CD14-positive monocyte (primary cell): ENCODE measurements at regions not wholly inside any gene's neighbourhood (a gene's known extent, or its start where the extent isn't known, plus 50 kb on each side); places are given as distances from the start of the nearest gene placed in this dataset.

Experiments
- DNase-seq, 3 donors: peaks; one replicate each; pipeline ENCODE4 v3.0.0-alpha.2; 2011 to 2022
- H2AFZ ChIP-seq: 2 replicates; pipeline ENCODE4 v1.6.0; 2012; ENCODE audit warnings: mild to moderate bottlenecking, low read depth, low read length, inconsistent platforms; ENCODE audit not compliant: insufficient read depth, poor library complexity, severe bottlenecking
- H3K27ac ChIP-seq, 2 donors: 1 replicate in 1 of 2; 2 replicates in 1 of 2; pipeline ENCODE4 v1.5.1; 2012 to 2013; ENCODE audit warnings: low read length in 2 of 2, control low read depth in 1 of 2, inconsistent platforms in 1 of 2, low read depth in 1 of 2, mild to moderate bottlenecking in 1 of 2
- H3K27me3 ChIP-seq, 2 donors: one replicate each; pipeline versions ENCODE4 v1.6.0 to v1.6.1; 2011 to 2013; ENCODE audit warnings: low read length in 2 of 2; ENCODE audit not compliant: control insufficient read depth in 2 of 2, insufficient read depth in 2 of 2
- H3K36me3 ChIP-seq, 2 donors: replicated peaks in 1 of 2; 1 replicate in 1 of 2; 2 replicates in 1 of 2; pipeline versions ENCODE4 v1.5.1 to v1.6.1; 2012 to 2013; ENCODE audit warnings: low read length in 2 of 2, control low read depth in 1 of 2, inconsistent platforms in 1 of 2, mild to moderate bottlenecking in 1 of 2; ENCODE audit not compliant: insufficient read depth in 2 of 2, control insufficient read depth in 1 of 2
- H3K4me1 ChIP-seq, 2 donors: 1 replicate in 1 of 2; 2 replicates in 1 of 2; pipeline versions ENCODE4 v1.5.1 to v1.6.1; 2012 to 2013; ENCODE audit warnings: low read length in 2 of 2, control low read depth in 1 of 2, inconsistent platforms in 1 of 2, mild to moderate bottlenecking in 1 of 2, moderate library complexity in 1 of 2; ENCODE audit not compliant: insufficient read depth in 2 of 2, control insufficient read depth in 1 of 2
- H3K4me2 ChIP-seq: replicated peaks from 2 replicates; pipeline ENCODE3; 2012; ENCODE audit warnings: low read length, moderate library complexity, mild to moderate bottlenecking; ENCODE audit not compliant: poor library complexity, severe bottlenecking; ENCODE audit errors: extremely low read depth
- H3K4me3 ChIP-seq, 3 experiments: fragments of 200-600 bp in 1 of 3; sonication (generic) in 1 of 3; replicated peaks in 1 of 3; 1 replicate in 2 of 3; 2 replicates in 1 of 3; pipeline ENCODE4 v1.5.1; 2011 to 2013; ENCODE audit warnings: low read length in 3 of 3, mild to moderate bottlenecking in 3 of 3, control low read depth in 2 of 3, low read depth in 2 of 3, inconsistent platforms in 1 of 3, moderate library complexity in 1 of 3
- H3K79me2 ChIP-seq: 2 replicates; pipeline ENCODE4 v1.6.0; 2012; ENCODE audit warnings: mild to moderate bottlenecking, control low read depth, inconsistent platforms, low read length, moderate library complexity; ENCODE audit not compliant: insufficient read depth
- H3K9ac ChIP-seq: 2 replicates; pipeline ENCODE4 v1.6.0; 2017; ENCODE audit warnings: low read length, mild to moderate bottlenecking; ENCODE audit not compliant: insufficient read depth, poor library complexity, severe bottlenecking
- H3K9me3 ChIP-seq, 2 donors: replicated peaks in 1 of 2; 1 replicate in 1 of 2; 2 replicates in 1 of 2; pipeline versions ENCODE4 v1.5.1 to v1.6.1; 2012 to 2013; ENCODE audit warnings: low read length in 2 of 2, control low read depth in 1 of 2; ENCODE audit not compliant: control insufficient read depth in 1 of 2, insufficient read depth in 1 of 2
- H4K20me1 ChIP-seq: 2 replicates; pipeline ENCODE4 v1.6.0; 2012; ENCODE audit warnings: mild to moderate bottlenecking, low read length, control low read depth, moderate library complexity; ENCODE audit not compliant: insufficient read depth
- H3K27ac Mint-ChIP-seq, 7 donors: one replicate each; pipeline ENCODE4 v1.8.0; 2020; ENCODE audit warnings: mild to moderate bottlenecking in 7 of 7, mixed read lengths in 7 of 7, moderate library complexity in 6 of 7, inconsistent platforms in 2 of 7
- H3K27me3 Mint-ChIP-seq, 3 donors: one replicate each; pipeline ENCODE4 v1.8.0; 2021 to 2022; ENCODE audit warnings: low read depth in 3 of 3, mild to moderate bottlenecking in 3 of 3, mixed read lengths in 3 of 3, moderate library complexity in 3 of 3, inconsistent platforms in 1 of 3
- H3K36me3 Mint-ChIP-seq, 2 donors: one replicate each; pipeline ENCODE4 v1.8.0; 2020; ENCODE audit warnings: mixed read lengths in 2 of 2, inconsistent platforms in 1 of 2, mild to moderate bottlenecking in 1 of 2
- H3K4me1 Mint-ChIP-seq: one replicate; pipeline ENCODE4 v1.8.0; 2020; ENCODE audit warnings: mild to moderate bottlenecking, mixed read lengths
- H3K4me3 Mint-ChIP-seq, 2 donors: one replicate each; pipeline ENCODE4 v1.8.0; 2020; ENCODE audit warnings: mild to moderate bottlenecking in 2 of 2, mixed read lengths in 2 of 2, moderate library complexity in 1 of 2
- H3K9me3 Mint-ChIP-seq, 7 donors: one replicate each; pipeline ENCODE4 v1.8.0; 2020 to 2022; ENCODE audit warnings: mixed read lengths in 7 of 7, mild to moderate bottlenecking in 6 of 7, moderate library complexity in 6 of 7, inconsistent platforms in 2 of 7
- CTCF ChIP-seq: fragments of 200-600 bp; IDR thresholded peaks from one replicate; pipeline ENCODE4 v1.8.0; 2022; ENCODE audit warnings: antibody characterized with exemption, mild to moderate bottlenecking
- WGBS: methylation state at CpG from one replicate; pipeline ENCODE4 v1.1.5; 2013; ENCODE audit warnings: missing lambda C conversion rate; ENCODE audit not compliant: insufficient coverage; 5-methylcytosine and 5-hydroxymethylcytosine counted together
- intact Hi-C, 2 donors: fragments of 100-400 bp; cut with micrococcal nuclease; formaldehyde crosslinking; loops; one replicate each; pipeline versions ENCODE4 v1.15.0 to v1.15.1; 2023

- H3K4me1 Mint-ChIP-seq, result peaks cover 5% of the 10 kb centered on the region
- intact Hi-C loops, result no loop called here
- WGBS, result 81% methylated on average over 4 of the region's 11 CpGs
- Histone ChIP-seq H3K27ac (no peak overlapping the region), H2AFZ (no peak overlapping the region), H3K9ac (no peak overlapping the region), H3K9me3 (peaks cover 0 to 30% of the 10 kb centered on the region in 2 donors), H3K36me3 (no peaks in the 10 kb centered on the region), H3K27me3 (no peaks in the 10 kb centered on the region), H3K4me2 (no peak overlapping the region), H4K20me1 (no peaks in the 10 kb centered on the region), H3K4me1 (no peaks in the 10 kb centered on the region), H3K79me2 (no peaks in the 10 kb centered on the region), H3K4me3 (no peak overlapping the region)
- peaks cover 22 to 58% (median 33%) of the 10 kb centered on the region in 7 donors for H3K9me3 Mint-ChIP-seq
- H3K27me3 Mint-ChIP-seq, result peaks cover 1 to 7% (median 6%) of the 10 kb centered on the region in 3 donors
- H3K36me3 Mint-ChIP-seq, result no peaks in the 10 kb centered on the region
- H3K27ac Mint-ChIP-seq, result no peak overlapping the region
- DNase-seq, result no peak
- no peak for TF ChIP-seq CTCF
- no peak overlapping the region for H3K4me3 Mint-ChIP-seq
These were observed 103.4 kb upstream of the SDK1 start for GRCh38 chr7:3197567-3198213.

- H3K27me3 ChIP-seq, result no peaks in the 10 kb centered on the region
- H4K20me1 ChIP-seq, result no peaks in the 10 kb centered on the region
- intact Hi-C loops, result no loop called here
- no peaks in the 10 kb centered on the region for H3K36me3 ChIP-seq
- Mint-ChIP-seq H3K4me3 (no peak overlapping the region), H3K27me3 (peaks cover 1 to 9% (median 6%) of the 10 kb centered on the region in 3 donors), H3K4me1 (peaks cover 5% of the 10 kb centered on the region), H3K36me3 (no peaks in the 10 kb centered on the region), H3K27ac (no peak overlapping the region), H3K9me3 (peaks cover 22 to 58% (median 33%) of the 10 kb centered on the region in 7 donors)
- no peak for TF ChIP-seq CTCF
- DNase-seq, result no peak
- H3K9ac ChIP-seq, result no peak overlapping the region
- H3K79me2 ChIP-seq, result no peaks in the 10 kb centered on the region
- H3K27ac ChIP-seq, result no peak overlapping the region
- H3K4me3 ChIP-seq, result no peak overlapping the region
- H2AFZ ChIP-seq, result no peak overlapping the region
- H3K9me3 ChIP-seq, result peaks cover 0 to 30% of the 10 kb centered on the region in 2 donors
- no peaks in the 10 kb centered on the region for H3K4me1 ChIP-seq
- H3K4me2 ChIP-seq, result no peak overlapping the region
These were observed 102.7 kb upstream of the SDK1 start for GRCh38 chr7:3198316-3198715.
